Chondrocyte (in vitro differentiated cells): ENCODE measurements at regions not wholly inside any gene's neighbourhood (a gene's known extent, or its start where the extent isn't known, plus 50 kb on each side); places are given as distances from the start of the nearest gene placed in this dataset.

ENCODE experiments used
- DNase-seq: peaks from one replicate; pipeline ENCODE4 v3.0.0; 2021; ENCODE audit warnings: mixed read lengths, low spot score
- H3K27ac Mint-ChIP-seq: one replicate; pipeline ENCODE4 v1.8.0; 2021; ENCODE audit warnings: mild to moderate bottlenecking, moderate library complexity, mixed read lengths; ENCODE audit not compliant: unreplicated experiment
- H3K27me3 Mint-ChIP-seq: 2 replicates; pipeline ENCODE4 v1.8.0; 2021; ENCODE audit warnings: low read depth, mixed read lengths
- H3K36me3 Mint-ChIP-seq: 2 replicates; pipeline ENCODE4 v1.8.0; 2021; ENCODE audit warnings: low read depth, mixed read lengths
- H3K4me1 Mint-ChIP-seq: 2 replicates; pipeline ENCODE4 v1.8.0; 2021; ENCODE audit warnings: low read depth, mild to moderate bottlenecking, mixed read lengths
- H3K4me3 Mint-ChIP-seq: one replicate; pipeline ENCODE4 v1.8.0; 2021; ENCODE audit warnings: mild to moderate bottlenecking, moderate library complexity, mixed read lengths; ENCODE audit not compliant: unreplicated experiment
- H3K9me3 Mint-ChIP-seq: 2 replicates; pipeline ENCODE4 v1.8.0; 2021; ENCODE audit warnings: low read depth, mixed read lengths
- CTCF ChIP-seq: fragments of 200-600 bp; sonication (generic); IDR thresholded peaks from 2 replicates; pipeline ENCODE4 v1.5.0; 2021; ENCODE audit warnings: antibody characterized with exemption, mild to moderate bottlenecking, moderate library complexity

GRCh38 chr5:103353581-103353980 lies 95.0 kb downstream of the MACIR start:
- Mint-ChIP-seq H3K9me3 (no peaks in the 10 kb centered on the region), H3K36me3 (no peaks in the 10 kb centered on the region), H3K4me1 (peaks cover 10% of the 10 kb centered on the region), H3K27ac (no peak overlapping the region), H3K27me3 (no peaks in the 10 kb centered on the region), H3K4me3 (no peak overlapping the region)
- no peak for DNase-seq
- no peak for TF ChIP-seq CTCF

DNA sequence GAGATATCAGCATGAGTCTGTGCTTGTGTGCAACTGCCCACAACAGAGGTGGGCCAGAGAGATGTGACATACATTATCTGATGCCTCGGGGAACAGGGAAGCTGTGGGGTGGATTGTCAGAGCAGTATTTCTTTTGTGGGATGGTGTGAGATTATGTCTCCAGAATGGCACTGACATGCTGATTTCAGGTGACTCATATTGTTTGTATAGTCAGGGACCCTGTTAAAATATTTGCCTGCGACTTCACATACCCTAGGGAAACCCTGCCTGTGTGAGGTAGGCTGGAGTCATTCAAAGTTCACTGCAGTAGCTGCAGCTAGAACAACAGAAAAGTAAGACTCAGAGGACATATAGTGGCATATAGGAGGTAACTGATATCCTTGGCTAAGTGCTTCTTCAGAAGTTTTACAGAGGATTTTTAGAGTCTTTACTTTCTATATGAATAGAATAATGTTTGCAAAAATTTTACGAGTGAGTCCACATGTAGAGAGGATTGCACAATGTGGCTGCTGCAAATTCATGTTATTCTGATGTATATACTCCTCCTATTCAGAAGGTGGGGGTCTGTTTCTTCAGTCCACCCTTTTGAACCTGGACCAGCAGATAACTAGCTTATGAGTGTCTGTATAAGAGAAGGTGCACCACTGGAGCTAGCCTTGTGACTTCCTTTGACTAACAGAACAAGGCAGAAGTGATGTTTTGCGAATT lies 89.3 kb downstream of the MACIR start:
- Mint-ChIP-seq H3K27me3 (no peaks in the 10 kb centered on the region), H3K9me3 (peaks cover under 1% of the 10 kb centered on the region), H3K36me3 (no peaks in the 10 kb centered on the region), H3K4me1 (no peaks in the 10 kb centered on the region), H3K4me3 (no peak overlapping the region), H3K27ac (no peak overlapping the region)
- TF ChIP-seq CTCF, result no peak
- DNase-seq, result no peak

GRCh38 chr5:103346162-103346748 lies 87.7 kb downstream of the MACIR start:
- H3K9me3 Mint-ChIP-seq, result peaks cover 13% of the 10 kb centered on the region
- no peaks in the 10 kb centered on the region for H3K27me3 Mint-ChIP-seq
- no peaks in the 10 kb centered on the region for H3K4me1 Mint-ChIP-seq
- H3K27ac Mint-ChIP-seq, result no peak overlapping the region
- no peaks in the 10 kb centered on the region for H3K36me3 Mint-ChIP-seq
- no peak overlapping the region for H3K4me3 Mint-ChIP-seq
- TF ChIP-seq CTCF, result no peak
- DNase-seq, result no peak

DNA sequence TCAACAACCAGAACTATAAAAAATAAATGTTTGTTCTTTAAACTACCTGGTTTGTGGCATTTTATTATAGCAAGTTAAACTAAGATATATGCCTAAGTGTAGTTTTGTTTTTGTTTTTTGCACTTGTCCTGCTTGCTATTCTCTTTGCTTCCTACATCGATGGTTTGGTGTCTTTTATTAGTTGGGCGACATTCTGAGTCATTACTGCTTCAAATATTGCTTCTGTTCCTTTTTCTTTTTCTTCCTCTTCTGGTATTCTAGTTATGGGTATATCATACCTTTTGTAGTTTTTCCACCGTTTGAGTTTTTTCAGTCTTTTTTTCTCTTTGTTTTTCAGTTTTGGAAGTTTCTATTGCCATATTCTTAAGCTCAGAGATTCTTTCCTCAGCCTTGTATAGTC lies 86.9 kb downstream of the MACIR start:
- H3K27me3 Mint-ChIP-seq, result no peaks in the 10 kb centered on the region

More for the DNA sequence above, 86.9 kb downstream of the MACIR start:
- DNase-seq, result no peak
- H3K27ac Mint-ChIP-seq, result no peak overlapping the region
- no peaks in the 10 kb centered on the region for H3K36me3 Mint-ChIP-seq
- no peak overlapping the region for H3K4me3 Mint-ChIP-seq
- H3K4me1 Mint-ChIP-seq, result no peaks in the 10 kb centered on the region
- no peak for TF ChIP-seq CTCF
- H3K9me3 Mint-ChIP-seq, result peaks cover 13% of the 10 kb centered on the region
